NAMALWA (cell line): ENCODE measurements at regions not wholly inside any gene's neighbourhood (a gene's known extent, or its start where the extent isn't known, plus 50 kb on each side); places are given as distances from the start of the nearest gene placed in this dataset.

Source experiments
- DNase-seq: peaks from one replicate; pipeline ENCODE4 v3.0.0-alpha.2; 2015; ENCODE audit warnings: low spot score

- DNase-seq = no peak
Observed at GRCh38 chr22:48346911-48347310, 1480.8 kb downstream of the BRD1 start.

GRCh38 chr22:48346311-48346710, 1481.4 kb downstream of the BRD1 start:
- no peak for DNase-seq

- no peak for DNase-seq
Observed at GRCh38 chr22:48345631-48346030, 1482.0 kb downstream of the BRD1 start.

GRCh38 chr22:48343461-48343860, 1484.2 kb downstream of the BRD1 start:
- DNase-seq = no peak

- DNase-seq = no peak
Observed at GRCh38 chr22:48342732-48343131, 1484.9 kb downstream of the BRD1 start.

- no peak for DNase-seq
Observed at GRCh38 chr22:48342016-48342415, 1485.7 kb downstream of the BRD1 start.

GRCh38 chr22:48340727-48341709, 1486.7 kb downstream of the BRD1 start:
- no peak for DNase-seq

GRCh38 chr22:48340191-48340590, 1487.5 kb downstream of the BRD1 start:
- DNase-seq = no peak

GRCh38 chr22:48338793-48339705, 1488.6 kb downstream of the BRD1 start:
- no peak for DNase-seq

GRCh38 chr22:48337957-48338792, 1489.5 kb downstream of the BRD1 start:
- DNase-seq = no peak

GRCh38 chr22:48336339-48337060, 1491.2 kb downstream of the BRD1 start:
- no peak for DNase-seq

GRCh38 chr22:48335442-48336139, 1492.1 kb downstream of the BRD1 start:
- DNase-seq = no peak

GRCh38 chr22:48334971-48335370, 1492.7 kb downstream of the BRD1 start:
- no peak for DNase-seq

GRCh38 chr22:48333816-48334735, 1493.6 kb downstream of the BRD1 start:
- no peak for DNase-seq

- no peak for DNase-seq
Observed at GRCh38 chr22:48333323-48333763, 1494.3 kb downstream of the BRD1 start.

GRCh38 chr22:48332438-48333322, 1495.0 kb downstream of the BRD1 start:
- no peak for DNase-seq

GRCh38 chr22:48331691-48332220, 1495.9 kb downstream of the BRD1 start:
- no peak for DNase-seq

GRCh38 chr22:48331266-48331665, 1496.4 kb downstream of the BRD1 start:
- DNase-seq = no peak
